HL-60 (cell line): ENCODE measurements at regions not wholly inside any gene's neighbourhood (a gene's known extent, or its start where the extent isn't known, plus 50 kb on each side); places are given as distances from the start of the nearest gene placed in this dataset.

ENCODE experiments used
- GABPA ChIP-seq: IDR thresholded peaks from 2 replicates; pipeline ENCODE4 v1.6.1; 2012; ENCODE audit warnings: low read depth
- POLR2AphosphoS5 ChIP-seq: IDR thresholded peaks from 2 replicates; pipeline ENCODE4 v1.6.1; 2012; ENCODE audit warnings: low read depth
- SPI1 ChIP-seq: IDR thresholded peaks from 2 replicates; pipeline ENCODE4 v1.6.1; 2012; ENCODE audit warnings: low read depth, mild to moderate bottlenecking, borderline replicate concordance
- TF ChIP-seq, protein P1 (sequence below): IDR thresholded peaks from one replicate; pipeline ENCODE4 v1.5.1; 2011; ENCODE audit warnings: low read length, control low read depth, inconsistent platforms; ENCODE audit not compliant: insufficient read depth
- TF ChIP-seq, protein P2 (sequence below): IDR thresholded peaks from 2 replicates; pipeline ENCODE4 v1.6.1; 2012; ENCODE audit warnings: low read depth; ENCODE audit not compliant: insufficient replicate concordance

DNA sequence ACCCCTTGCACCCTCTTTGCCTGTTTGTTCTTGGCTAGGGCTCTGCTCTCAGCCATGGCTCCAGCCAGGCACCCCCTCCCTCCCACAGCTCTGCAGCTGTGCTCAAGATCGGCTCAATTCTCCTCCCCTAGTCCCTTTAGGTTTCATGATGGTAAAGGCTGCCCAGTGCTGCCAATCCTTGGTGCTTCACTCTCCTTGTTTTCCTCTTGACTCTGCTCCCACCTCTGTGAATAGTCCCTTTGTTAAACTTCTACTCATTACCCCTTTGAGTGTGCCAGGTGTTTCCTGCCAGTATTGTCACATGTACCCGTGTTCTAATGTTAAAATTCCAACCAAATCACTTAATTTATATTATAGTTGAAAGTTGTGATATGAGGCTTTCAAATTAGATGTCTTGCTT is 101.0 kb upstream of the CERS6 start:
- TF ChIP-seq, protein P1, sequence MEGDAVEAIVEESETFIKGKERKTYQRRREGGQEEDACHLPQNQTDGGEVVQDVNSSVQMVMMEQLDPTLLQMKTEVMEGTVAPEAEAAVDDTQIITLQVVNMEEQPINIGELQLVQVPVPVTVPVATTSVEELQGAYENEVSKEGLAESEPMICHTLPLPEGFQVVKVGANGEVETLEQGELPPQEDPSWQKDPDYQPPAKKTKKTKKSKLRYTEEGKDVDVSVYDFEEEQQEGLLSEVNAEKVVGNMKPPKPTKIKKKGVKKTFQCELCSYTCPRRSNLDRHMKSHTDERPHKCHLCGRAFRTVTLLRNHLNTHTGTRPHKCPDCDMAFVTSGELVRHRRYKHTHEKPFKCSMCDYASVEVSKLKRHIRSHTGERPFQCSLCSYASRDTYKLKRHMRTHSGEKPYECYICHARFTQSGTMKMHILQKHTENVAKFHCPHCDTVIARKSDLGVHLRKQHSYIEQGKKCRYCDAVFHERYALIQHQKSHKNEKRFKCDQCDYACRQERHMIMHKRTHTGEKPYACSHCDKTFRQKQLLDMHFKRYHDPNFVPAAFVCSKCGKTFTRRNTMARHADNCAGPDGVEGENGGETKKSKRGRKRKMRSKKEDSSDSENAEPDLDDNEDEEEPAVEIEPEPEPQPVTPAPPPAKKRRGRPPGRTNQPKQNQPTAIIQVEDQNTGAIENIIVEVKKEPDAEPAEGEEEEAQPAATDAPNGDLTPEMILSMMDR = no peak
- TF ChIP-seq SPI1 (no peak), POLR2AphosphoS5 (no peak), GABPA (no peak)
- TF ChIP-seq, protein P2, sequence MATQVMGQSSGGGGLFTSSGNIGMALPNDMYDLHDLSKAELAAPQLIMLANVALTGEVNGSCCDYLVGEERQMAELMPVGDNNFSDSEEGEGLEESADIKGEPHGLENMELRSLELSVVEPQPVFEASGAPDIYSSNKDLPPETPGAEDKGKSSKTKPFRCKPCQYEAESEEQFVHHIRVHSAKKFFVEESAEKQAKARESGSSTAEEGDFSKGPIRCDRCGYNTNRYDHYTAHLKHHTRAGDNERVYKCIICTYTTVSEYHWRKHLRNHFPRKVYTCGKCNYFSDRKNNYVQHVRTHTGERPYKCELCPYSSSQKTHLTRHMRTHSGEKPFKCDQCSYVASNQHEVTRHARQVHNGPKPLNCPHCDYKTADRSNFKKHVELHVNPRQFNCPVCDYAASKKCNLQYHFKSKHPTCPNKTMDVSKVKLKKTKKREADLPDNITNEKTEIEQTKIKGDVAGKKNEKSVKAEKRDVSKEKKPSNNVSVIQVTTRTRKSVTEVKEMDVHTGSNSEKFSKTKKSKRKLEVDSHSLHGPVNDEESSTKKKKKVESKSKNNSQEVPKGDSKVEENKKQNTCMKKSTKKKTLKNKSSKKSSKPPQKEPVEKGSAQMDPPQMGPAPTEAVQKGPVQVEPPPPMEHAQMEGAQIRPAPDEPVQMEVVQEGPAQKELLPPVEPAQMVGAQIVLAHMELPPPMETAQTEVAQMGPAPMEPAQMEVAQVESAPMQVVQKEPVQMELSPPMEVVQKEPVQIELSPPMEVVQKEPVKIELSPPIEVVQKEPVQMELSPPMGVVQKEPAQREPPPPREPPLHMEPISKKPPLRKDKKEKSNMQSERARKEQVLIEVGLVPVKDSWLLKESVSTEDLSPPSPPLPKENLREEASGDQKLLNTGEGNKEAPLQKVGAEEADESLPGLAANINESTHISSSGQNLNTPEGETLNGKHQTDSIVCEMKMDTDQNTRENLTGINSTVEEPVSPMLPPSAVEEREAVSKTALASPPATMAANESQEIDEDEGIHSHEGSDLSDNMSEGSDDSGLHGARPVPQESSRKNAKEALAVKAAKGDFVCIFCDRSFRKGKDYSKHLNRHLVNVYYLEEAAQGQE = no peak
